NT2/D1 (cell line): ENCODE measurements at regions not wholly inside any gene's neighbourhood (a gene's known extent, or its start where the extent isn't known, plus 50 kb on each side); places are given as distances from the start of the nearest gene placed in this dataset.

Source experiments
- YY1 ChIP-seq: IDR thresholded peaks from 2 replicates; pipeline ENCODE4 v1.6.1; 2011; ENCODE audit not compliant: insufficient read length, insufficient read depth
- ZNF274 ChIP-seq: IDR thresholded peaks from 2 replicates; pipeline ENCODE4 v1.6.1; 2011; ENCODE audit warnings: mild to moderate bottlenecking, low read depth, low read length

- TF ChIP-seq ZNF274 (no peak), YY1 (no peak)
These were observed 74.7 kb upstream of the UNC5B start for GRCh38 chr10:71137701-71138100.
